ENCODE measurements at regions not wholly inside any gene's neighbourhood (a gene's known extent, or its start where the extent isn't known, plus 50 kb on each side); places are given as distances from the start of the nearest gene placed in this dataset.

DNA sequence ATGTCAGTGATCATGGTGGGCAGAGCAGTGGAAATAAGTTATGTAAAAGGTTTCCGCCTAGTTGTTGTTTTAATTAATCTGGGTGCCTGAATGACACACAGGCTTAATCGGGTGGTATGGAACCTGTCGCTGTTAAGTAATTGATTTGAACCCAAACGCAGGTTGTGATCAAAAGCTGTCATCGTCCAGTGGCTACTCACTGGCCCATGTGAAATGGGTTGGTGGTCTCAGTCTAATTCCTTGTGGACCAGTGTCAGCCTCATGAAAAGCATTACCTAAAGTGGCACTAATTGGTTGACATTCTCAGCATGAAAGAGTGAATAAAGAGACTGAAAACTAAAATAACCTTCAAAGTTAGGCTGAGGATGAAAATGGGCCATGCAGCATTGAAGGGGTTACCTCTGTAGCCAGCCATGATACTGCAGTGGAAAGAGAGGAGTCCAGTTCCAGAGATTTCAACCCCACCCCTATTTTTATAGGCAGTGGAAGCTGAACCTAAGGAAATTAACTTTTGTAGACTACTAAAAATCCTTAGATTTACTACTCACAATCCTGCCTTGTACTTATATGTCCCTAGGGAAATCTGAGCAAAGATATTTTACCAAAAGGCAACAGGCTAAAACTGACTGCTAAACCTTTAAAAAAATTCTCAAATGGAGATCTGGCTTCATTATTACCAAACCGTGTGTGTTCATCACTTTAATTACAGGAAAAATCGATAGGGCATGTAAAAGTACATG is 251.7 kb upstream of the TENM3 start:
- TF ChIP-seq, protein P1, sequence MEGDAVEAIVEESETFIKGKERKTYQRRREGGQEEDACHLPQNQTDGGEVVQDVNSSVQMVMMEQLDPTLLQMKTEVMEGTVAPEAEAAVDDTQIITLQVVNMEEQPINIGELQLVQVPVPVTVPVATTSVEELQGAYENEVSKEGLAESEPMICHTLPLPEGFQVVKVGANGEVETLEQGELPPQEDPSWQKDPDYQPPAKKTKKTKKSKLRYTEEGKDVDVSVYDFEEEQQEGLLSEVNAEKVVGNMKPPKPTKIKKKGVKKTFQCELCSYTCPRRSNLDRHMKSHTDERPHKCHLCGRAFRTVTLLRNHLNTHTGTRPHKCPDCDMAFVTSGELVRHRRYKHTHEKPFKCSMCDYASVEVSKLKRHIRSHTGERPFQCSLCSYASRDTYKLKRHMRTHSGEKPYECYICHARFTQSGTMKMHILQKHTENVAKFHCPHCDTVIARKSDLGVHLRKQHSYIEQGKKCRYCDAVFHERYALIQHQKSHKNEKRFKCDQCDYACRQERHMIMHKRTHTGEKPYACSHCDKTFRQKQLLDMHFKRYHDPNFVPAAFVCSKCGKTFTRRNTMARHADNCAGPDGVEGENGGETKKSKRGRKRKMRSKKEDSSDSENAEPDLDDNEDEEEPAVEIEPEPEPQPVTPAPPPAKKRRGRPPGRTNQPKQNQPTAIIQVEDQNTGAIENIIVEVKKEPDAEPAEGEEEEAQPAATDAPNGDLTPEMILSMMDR (IDR thresholded peaks at IDR 0.05): no peak
- TF ChIP-seq POLR2A (IDR thresholded peaks at IDR 0.05) (no peak), POLR2AphosphoS5 (IDR thresholded peaks at IDR 0.05; ENCODE audit: insufficient read depth in 1 of 2, low read depth in 1 of 2) (no peak)

Measured in vagina (tissue), 2 donors.